GM18507 (cell line): ENCODE measurements at regions not wholly inside any gene's neighbourhood (a gene's known extent, or its start where the extent isn't known, plus 50 kb on each side); places are given as distances from the start of the nearest gene placed in this dataset.
"Not testable (repeated sequence)": the region's sequence is repeated elsewhere in the genome, so short reads cannot be mapped to it uniquely, and the experiment has no call there.

ENCODE experiments used
- DNase-seq: peaks from one replicate; pipeline ENCODE4 v3.0.0; 2011; ENCODE audit warnings: low read depth; ENCODE audit not compliant: insufficient read length; ENCODE audit errors: extremely low spot score
- FAIRE-seq: peaks from 2 replicates; lab custom pipeline; 2011; peaks lifted over from hg19 to GRCh38; lab: Jason Lieb, UNC

DNA sequence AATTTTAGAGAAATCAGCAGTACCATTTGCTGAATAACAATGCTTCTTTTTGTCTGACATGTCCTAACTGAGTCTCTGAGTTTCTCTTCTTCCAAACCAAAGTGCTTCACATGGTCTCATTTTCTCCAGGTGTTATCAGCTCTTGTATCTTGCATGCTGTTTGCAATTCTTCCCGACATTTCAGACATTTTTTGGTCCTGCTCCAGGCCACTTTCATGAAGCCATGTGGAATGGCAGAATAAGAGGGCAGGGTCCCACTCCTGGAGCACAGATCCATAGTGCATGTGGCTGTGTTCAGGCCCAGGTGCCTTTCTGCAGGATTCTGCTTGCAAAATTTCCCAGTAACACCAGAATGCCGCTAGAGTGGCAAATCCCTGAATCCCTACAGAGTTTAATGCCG lies 916.2 kb downstream of the NXPH1 start:
- FAIRE-seq = no peak

DNA sequence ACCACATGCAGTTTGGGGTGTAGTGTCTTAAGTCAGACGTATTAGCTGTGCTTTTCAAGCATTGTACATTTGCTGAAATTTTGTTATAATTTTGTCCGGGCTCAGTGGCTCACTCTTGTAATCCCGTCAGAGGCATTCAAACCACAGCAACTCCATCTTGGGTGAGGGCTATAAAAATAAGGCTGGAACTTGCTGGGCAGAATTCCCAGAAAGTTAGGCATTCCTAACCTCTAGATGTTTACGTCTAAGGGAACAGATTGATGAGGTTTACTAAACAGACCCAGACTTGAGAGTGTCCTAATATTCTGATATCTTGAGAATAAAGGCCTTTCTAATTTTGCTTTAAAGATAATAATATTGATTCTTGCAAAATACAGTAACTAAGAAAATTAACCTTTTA lies 957.8 kb downstream of the NXPH1 start:
- DNase-seq (no peak), FAIRE-seq (no peak)

More for the DNA sequence above, 916.2 kb downstream of the NXPH1 start:
- no peak for DNase-seq

DNA sequence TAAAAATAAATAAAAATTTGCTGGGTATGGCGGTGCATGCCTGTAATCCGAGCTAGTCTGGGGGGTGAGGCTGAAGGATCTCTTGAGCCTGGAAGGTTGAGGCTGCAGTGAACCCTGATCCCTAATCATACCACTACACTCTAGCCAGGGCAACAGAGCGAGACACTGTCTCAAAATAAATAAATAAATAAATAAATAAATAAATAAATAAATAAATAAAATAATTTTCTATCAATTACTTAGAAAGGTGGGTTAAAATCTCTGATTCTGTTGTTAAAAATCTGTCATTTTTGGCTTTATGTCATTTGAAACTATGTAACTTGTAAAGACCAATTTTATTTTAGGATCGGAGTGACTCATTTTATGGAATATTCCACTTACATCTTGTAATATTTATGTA lies 958.6 kb downstream of the NXPH1 start:
- DNase-seq (no peak), FAIRE-seq (no peak)

DNA sequence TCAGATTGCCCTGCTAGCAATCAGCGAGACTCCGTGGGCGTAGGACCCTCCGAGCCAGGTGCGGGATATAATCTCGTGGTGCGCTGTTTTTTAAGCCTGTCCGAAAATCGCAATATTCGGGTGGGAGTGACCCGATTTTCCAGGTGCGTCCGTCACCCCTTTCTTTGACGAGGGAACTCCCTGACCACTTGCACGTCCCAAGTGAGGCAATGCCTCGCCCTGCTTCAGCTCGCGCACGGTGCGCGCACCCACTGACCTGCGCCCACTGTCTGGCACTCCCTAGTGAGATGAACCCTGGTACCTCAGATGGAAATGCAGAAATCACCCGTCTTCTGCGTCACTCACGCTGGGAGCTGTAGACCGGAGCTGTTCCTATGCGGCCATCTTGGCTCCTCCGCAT lies 971.0 kb downstream of the NXPH1 start:
- FAIRE-seq, DNase-seq: not testable (repeated sequence)

DNA sequence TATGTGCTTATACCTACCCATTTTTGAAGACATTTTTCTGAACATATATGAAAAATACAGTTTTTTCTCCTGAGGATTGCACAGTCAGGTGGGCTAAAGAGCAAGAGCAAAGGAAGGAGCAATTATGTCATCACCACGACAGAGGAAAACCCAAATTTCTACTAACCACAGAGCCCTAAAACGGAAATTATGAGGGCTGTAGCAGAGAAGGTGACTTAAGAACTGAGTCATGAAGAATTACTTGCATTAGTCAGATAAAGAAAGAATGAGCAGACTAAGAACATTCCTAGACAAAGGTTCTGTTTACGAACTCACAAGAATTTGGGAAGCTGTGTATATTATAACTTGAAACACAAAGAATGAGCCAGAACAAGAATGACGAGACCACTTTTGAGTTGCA lies 974.4 kb downstream of the NXPH1 start:
- no peak for DNase-seq
- no peak for FAIRE-seq

DNA sequence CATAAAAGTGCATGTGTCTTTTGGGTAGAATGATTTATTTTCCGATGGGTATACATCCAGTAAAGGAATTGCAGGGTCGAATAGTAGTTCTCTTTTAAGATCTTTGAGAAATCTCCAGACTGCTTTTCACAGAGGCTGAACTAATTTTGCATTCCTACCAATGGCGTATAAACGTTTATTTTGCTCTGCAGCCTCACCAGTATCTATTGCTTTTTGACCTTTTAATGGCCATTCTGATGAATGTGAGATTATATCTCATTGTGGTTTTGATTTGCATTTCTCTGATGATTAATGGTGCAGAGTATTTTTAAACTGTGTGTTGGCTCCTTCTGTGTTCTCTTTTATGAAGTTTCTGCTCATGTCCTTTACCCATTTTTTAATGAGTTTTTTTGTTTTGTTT lies 1020.1 kb downstream of the NXPH1 start:
- DNase-seq (no peak), FAIRE-seq (no peak)

DNA sequence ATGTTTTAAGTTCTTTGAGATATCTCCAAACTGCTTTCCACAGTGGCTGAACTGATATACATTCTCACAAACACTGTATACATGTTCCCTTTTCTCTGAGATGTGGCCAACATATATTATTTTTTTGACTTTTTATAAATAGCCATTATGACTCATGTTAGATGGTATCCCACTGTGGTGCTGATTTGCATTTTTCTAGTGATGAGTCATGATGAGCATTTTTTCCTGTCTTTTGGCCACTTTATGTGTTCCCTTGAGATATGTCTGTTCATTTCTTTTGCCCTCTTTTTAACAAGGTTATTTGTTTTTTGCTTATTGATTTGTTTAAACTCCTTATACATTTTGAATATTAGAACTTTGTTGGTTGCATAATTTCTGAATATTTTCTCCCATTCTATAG lies 1055.1 kb downstream of the NXPH1 start:
- DNase-seq (no peak), FAIRE-seq (no peak)

DNA sequence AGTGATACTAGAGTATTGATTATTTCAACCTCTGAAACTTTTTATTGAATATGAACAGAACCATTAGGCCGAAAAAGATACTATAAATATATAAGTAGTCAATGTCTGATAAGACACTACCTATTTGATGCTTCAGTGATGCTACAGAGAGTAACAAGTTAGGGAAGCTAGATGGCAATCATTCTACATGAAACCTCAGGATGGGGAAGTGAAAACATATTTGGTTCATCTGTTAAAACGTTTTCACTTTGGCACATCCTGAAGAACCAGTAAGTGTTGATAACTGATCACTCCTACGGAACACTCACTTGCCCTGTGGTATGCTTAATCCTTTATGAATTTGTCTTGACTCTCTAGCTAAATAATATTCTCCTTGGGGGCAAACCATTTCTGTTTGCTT lies 1064.9 kb downstream of the NXPH1 start:
- DNase-seq = no peak

DNA sequence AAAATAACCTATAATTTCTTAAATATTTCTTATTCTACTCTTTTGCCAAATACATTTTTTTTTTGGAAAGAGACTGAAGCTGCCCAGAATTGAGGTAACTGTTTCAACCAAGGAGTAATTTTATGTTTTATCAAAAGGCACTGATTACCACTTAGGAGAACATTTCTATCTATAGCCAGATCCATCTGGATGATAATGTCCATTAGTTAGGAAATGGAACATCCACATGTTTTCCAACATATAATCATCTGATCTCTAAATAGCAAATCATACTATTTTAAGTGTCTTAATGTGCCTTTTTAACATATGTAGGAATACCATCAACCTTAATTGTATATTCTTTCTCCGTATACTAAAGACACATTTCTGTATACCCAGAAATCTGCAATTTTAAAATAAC lies 1068.9 kb downstream of the NXPH1 start:
- DNase-seq = no peak
- FAIRE-seq = no peak

More for the DNA sequence above, 1064.9 kb downstream of the NXPH1 start:
- FAIRE-seq = no peak

DNA sequence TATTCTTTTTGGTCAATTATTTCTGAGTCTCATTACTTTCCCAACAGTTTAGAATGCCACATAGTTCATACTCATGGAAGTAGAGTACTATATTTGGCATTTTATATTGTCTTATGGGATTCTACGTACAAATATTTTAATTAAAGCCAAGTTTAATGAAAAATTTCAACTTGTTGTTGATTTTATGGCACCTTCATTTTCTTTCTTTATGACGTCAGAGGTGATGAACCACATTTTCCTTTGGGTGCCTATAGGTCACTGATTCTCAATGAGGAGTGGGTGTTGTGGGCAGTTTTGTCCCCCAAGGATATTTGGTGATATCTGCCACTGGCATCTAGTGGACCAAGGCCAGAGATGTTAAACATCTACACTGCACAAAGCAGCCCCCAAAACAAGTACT lies 1071.3 kb downstream of the NXPH1 start:
- no peak for FAIRE-seq
- DNase-seq = no peak

DNA sequence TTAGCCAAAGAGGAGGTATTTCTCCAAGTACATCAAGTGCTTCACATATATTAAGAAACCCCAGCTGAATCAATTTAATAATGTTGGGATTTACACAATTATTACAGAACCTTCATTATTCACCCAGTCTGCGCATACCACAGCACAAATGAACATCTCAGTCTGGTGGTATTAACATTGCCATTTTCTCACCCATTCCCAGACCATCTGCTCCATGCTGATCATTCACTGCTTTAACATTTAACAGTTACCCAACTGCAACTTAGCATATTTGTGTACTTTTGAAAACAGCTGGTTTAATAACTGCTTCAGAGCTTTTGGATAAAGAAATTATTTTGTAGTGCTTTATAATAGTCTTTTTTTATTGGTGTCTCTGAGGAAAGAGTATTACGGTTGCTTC lies 1072.1 kb downstream of the NXPH1 start:
- FAIRE-seq = no peak
- no peak for DNase-seq

DNA sequence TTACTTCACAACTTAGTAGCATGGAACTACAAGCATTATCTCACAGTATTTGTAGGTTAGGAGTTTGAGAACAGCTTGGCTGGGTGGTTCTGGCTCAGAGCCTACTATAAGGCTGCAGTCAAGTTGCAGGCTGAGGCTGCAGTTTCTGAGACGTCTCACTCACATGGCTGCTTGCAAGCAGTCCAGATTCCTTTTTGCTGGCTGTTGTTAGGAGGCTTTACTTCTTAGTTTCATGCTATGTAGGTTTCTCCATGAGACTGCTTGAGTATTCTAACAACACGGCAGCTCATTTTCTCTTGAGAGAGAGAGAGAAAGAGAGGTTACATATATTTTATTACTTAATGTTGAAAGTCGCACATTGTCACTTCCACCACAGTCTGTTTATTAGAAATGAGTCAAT lies 1073.9 kb downstream of the NXPH1 start:
- DNase-seq (no peak), FAIRE-seq (no peak)

DNA sequence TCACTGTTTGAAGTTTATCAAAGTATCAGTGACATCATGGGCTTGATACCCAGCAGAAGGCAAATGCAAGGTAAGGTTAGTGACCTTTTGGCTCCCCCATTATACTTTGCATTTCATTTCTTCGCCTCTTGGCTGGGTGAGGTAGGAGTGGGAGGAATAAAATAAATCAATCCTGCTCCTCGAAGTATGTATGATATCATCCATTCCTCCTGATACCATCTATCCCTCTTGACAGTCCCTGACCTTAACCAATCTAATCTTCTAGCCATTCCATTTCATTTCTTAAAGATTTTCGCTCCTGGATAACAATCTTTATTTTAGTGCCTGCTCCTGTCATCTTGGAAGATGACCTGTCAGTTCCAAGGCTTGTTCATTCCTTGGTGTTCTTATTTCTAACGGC lies 1083.3 kb downstream of the NXPH1 start:
- no peak for DNase-seq
- no peak for FAIRE-seq

DNA sequence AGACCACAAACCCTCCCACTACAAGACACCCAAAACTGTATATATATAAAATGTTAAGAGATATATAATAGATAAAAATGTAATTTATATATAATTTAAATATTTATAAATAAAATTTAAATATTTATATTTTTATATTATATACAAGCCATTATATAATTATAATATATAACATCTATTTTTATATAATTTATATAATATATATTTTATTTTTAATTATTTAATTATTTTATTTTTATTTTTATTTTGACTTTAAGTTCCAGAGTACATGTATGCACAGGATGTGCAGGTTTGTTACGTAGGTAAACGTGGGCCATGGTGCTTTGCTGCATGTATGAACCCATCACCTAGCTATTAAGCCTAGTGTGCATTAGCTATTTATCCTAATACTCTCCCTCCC lies 1090.2 kb downstream of the NXPH1 start:
- DNase-seq (no peak), FAIRE-seq (no peak)

DNA sequence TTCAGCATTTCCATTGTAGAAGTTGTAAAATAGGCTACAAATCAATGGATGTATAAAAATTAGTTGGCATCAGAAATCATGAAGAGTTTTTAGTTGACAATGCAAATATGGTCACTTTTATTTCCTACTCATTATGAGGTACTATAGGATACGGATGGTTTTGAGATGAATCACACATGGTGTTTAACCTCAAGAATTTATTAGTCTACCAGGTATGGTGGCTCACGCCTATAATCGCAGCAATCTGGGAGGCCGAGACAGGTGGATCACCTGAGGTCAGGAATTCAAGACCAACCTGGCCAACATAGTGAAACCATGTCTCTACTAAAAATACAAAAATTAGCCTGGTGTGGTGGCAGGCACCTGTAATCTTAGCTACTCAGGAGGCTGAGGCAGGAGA lies 1119.0 kb downstream of the NXPH1 start:
- FAIRE-seq, DNase-seq: not testable (repeated sequence)

DNA sequence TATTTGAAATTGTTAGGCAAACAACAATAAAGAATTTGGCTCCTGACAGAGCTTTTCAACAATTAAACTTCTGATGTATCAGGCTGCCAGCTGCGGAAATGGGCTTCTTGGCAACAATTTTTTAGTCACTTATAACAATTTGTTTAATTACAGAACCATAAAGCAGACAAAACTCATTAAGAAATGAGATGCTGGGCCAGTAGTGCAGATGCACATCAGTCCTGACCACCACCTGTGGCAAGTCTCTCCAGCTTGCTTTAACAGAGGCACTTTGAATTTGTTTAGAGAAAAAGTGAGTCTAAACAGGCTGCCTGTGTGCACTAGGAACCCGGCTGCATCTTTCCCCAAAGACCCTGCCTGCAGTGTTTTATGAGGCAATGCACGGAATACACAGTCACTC lies 1124.4 kb downstream of the NXPH1 start:
- DNase-seq (no peak), FAIRE-seq (no peak)

DNA sequence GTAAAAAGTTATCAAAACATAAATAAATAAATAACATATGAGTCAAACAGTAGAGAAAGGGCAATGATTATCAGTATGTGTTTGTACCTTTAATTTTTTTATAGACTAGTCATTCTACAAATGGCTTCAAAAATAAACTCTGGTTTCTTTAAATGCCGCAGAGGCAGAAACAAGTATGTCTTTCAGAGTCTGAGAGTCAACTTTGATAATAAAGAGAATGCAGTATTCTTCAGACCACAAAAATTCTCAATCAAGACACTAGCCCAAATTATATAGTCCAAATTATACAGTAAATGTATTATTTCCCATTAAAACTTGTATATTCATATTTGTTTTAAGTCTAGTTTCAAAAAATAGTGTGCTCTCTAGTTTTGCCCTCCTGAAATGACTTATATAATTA lies 1142.3 kb downstream of the NXPH1 start:
- DNase-seq = no peak

DNA sequence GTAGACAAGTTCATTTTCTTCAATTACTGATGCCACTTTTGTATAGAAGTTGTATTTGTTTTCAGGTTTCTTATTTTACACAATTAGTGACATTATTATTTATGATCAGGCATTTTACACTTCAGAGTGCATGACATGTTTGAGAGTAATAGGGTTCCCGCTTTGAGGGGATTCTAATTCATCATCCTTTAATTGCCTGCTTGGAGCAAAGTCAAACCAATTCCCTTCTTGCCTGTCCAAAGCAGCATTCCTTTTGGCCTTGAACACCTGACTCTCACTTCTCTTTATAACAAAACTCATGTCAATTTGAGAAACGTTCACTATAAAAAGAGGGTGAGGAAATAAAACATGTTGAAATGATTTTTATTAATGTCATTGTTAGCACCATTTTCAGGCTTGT lies 1149.4 kb downstream of the NXPH1 start:
- no peak for FAIRE-seq
- DNase-seq = no peak

More for the DNA sequence above, 1142.3 kb downstream of the NXPH1 start:
- FAIRE-seq = no peak

DNA sequence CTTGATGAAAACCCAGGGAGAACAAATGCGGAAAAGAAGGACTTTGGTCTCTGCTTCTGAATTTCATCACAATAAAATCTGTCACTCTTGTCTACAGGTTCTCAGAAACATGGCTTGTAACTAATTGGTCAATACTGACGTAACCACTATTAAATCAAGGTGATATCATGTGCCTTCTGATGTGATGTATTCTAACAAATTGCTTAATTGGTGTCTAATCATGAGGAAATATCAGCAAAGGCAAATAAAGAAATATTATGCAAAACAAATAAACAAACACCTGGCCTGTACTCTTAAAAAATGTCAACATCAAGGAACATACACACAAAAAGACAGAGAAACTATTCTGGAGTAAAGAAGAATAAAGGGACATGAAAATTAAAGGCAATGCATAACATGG lies 1165.0 kb downstream of the NXPH1 start:
- FAIRE-seq (no peak), DNase-seq (no peak)

DNA sequence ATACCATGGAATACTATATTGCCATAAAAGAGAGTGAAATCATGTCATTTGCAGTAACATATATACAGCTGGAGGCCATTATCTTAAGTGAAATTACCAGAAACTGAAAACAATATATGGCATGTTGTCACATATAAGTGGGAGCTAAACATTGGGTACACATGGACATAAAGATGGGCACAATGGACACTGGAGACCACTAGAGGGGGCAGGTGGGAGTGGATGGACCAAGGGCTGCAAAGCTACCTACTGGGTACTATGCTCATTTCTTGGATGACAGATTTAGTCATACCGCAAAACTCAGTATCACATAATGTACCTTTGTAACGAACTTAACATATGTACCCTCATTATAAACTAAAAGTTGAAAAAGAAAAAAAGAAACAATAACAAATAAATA lies 1167.6 kb downstream of the NXPH1 start:
- no peak for FAIRE-seq
- no peak for DNase-seq

DNA sequence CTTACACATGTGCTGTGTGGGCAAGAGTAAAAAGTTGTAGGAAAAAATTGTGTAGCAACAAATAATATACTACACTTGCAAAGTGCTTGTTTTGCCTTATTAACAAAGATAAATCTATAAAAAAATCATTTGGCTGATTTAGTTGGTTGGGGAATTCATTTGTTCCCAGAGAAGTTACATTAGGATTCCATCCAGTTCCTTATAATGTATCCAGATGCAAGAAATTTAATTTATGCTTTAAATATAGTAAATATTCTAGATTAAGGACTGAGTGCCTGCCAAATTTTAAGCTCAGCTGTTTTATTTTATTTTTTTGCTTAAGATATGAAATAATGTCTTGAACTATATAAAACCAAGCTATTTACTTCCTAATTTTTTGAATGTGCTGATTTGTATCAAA lies 1169.9 kb downstream of the NXPH1 start:
- DNase-seq = no peak
- FAIRE-seq = no peak

DNA sequence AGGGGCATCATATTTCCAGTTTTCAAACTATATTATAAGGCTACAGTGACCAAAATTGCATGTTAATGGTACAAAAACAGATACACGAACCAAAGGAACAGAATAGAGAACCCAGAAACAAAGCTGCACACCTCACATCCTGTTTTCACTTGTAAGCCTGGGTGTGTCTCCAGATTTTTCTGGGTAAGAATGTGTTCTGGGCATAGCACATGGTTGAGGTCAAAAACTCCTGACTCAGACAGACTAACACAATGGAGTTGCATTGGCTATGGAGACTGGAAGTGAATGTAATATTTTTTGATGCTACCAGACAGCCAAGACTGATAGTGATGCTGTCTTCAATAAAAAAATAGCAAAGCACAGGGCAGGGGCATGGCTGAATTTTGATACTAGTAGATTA lies 1175.2 kb downstream of the NXPH1 start:
- FAIRE-seq = no peak
- no peak for DNase-seq
